GM06990 (cell line): ENCODE measurements at regions not wholly inside any gene's neighbourhood (a gene's known extent, or its start where the extent isn't known, plus 50 kb on each side); places are given as distances from the start of the nearest gene placed in this dataset.

ENCODE experiments used
- DNase-seq: peaks from one replicate; pipeline ENCODE4 v3.0.0-alpha.2; 2011; ENCODE audit not compliant: insufficient read length; ENCODE audit errors: extremely low read depth
- H3K27me3 ChIP-seq: replicated peaks from 2 replicates; pipeline ENCODE4 v1.6.0; 2011; ENCODE audit warnings: low read length; ENCODE audit not compliant: control insufficient read depth, insufficient read depth
- H3K36me3 ChIP-seq: 2 replicates; pipeline ENCODE4 v1.5.1; 2011; ENCODE audit warnings: low read length; ENCODE audit not compliant: control insufficient read depth, insufficient read depth
- H3K4me3 ChIP-seq: replicated peaks from 2 replicates; pipeline ENCODE4 v1.5.1; 2011; ENCODE audit warnings: low read depth, mild to moderate bottlenecking, control low read depth, low read length
- CTCF ChIP-seq: IDR thresholded peaks from 2 replicates; pipeline ENCODE4 v1.5.1; 2011; ENCODE audit warnings: low read length, control low read depth, mild to moderate bottlenecking, inconsistent platforms; ENCODE audit not compliant: insufficient read depth, poor library complexity, severe bottlenecking

GRCh38 chr11:70851907-70852306 lies 400.5 kb downstream of the SHANK2 start:
- H3K4me3 ChIP-seq = no peak overlapping the region
- no peak for DNase-seq
- no peaks in the 10 kb centered on the region for H3K36me3 ChIP-seq
- TF ChIP-seq CTCF = no peak
- no peaks in the 10 kb centered on the region; the same call in 1 of the 2 replicates for H3K27me3 ChIP-seq

DNA sequence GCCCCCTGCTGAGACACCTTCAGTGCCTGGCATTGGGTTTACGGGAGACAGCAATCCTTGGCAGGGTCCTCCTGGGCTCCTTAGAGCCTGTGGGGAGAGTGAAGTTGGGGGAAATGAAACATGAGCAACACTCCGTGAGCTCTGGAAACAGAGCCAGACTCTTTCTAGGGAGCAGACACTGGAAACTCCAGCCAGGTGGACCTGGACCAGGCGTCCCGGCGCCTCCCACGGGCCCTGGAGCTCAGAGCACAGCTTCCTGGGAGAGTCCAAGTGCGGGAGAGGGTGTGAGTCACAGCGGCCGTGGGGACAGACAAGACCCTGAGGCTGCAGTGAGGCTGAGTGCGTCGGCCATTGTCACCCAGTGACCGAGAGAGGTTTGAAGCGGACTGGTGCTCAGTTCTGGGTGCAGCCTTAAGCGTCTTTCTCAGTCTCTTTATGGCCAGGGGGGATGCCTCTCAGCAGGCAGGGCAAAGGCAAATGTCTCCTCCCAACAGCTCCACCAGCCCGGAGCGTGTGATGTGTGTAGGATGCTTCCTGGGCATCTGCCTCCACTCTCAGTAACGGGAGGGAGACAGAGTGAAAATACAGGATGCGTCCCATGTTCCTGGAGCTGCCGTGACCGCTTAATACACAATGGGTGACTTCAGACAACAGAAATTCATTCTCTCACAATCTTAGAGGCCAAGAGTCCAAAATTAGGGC lies 399.2 kb downstream of the SHANK2 start:
- TF ChIP-seq CTCF = no peak
- no peaks in the 10 kb centered on the region for H3K36me3 ChIP-seq
- no peaks in the 10 kb centered on the region; the same call in 1 of the 2 replicates for H3K27me3 ChIP-seq
- DNase-seq = no peak
- H3K4me3 ChIP-seq = no peak overlapping the region

DNA sequence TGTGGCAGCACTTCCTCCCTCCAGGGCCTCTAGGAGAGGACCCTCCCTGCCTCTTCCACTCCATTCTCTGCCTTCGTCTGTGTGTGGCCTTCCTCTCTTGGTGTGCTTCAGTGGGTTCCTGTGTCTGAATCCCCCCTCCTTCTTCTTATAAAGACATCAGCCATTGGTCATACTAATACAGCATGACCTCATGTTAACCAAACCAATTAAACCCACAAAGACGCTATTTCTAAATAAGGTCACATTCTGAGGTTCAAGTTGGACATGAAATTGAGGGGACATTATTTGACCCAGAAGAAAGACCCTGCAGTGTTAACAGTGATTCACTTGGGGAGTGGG lies 398.6 kb downstream of the SHANK2 start:
- DNase-seq = no peak
- no peaks in the 10 kb centered on the region for H3K36me3 ChIP-seq
- no peaks in the 10 kb centered on the region; the same call in 1 of the 2 replicates for H3K27me3 ChIP-seq
- no peak for TF ChIP-seq CTCF
- H3K4me3 ChIP-seq = no peak overlapping the region

DNA sequence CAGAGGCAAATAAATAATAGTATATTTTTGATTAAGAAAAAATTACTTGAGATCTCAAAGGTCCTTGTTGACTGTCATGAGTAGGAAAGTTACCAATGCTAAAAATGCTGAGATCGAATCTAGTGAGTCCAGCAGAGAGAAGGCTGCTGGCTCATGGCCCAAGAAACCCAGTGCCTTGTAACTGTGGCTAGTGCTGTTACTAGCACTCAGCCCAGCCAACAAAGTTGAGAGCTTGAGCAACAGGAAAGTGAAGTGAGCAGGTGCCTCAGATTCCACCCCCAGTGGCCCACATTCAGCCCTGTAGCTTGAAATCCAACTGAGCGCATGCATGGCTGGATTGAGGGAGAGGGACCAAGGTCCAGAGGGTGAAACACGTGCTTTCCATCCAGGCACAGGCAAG lies 398.2 kb downstream of the SHANK2 start:
- TF ChIP-seq CTCF = no peak
- DNase-seq = no peak
- H3K36me3 ChIP-seq = no peaks in the 10 kb centered on the region
- H3K27me3 ChIP-seq = no peaks in the 10 kb centered on the region; the same call in 1 of the 2 replicates
- no peak overlapping the region for H3K4me3 ChIP-seq

- no peak overlapping the region for H3K4me3 ChIP-seq
- no peaks in the 10 kb centered on the region for H3K36me3 ChIP-seq
- no peak for TF ChIP-seq CTCF
- no peaks in the 10 kb centered on the region; the same call in 1 of the 2 replicates for H3K27me3 ChIP-seq
- no peak for DNase-seq
Measured at GRCh38 chr11:70854901-70855556, 397.3 kb downstream of the SHANK2 start.

- DNase-seq = no peak
- Histone ChIP-seq H3K27me3 (peaks cover 2% of the 10 kb centered on the region; the same call in 1 of the 2 replicates), H3K36me3 (no peaks in the 10 kb centered on the region)
Measured at GRCh38 chr11:70857894-70858293, 394.5 kb downstream of the SHANK2 start.

More at GRCh38 chr11:70857894-70858293, 394.5 kb downstream of the SHANK2 start:
- H3K4me3 ChIP-seq = no peak overlapping the region
- no peak for TF ChIP-seq CTCF
